HG03457 (cell line): ENCODE measurements at regions not wholly inside any gene's neighbourhood (a gene's known extent, or its start where the extent isn't known, plus 50 kb on each side); places are given as distances from the start of the nearest gene placed in this dataset.
"Not testable (repeated sequence)": the region's sequence is repeated elsewhere in the genome, so short reads cannot be mapped to it uniquely, and the experiment has no call there.

Experiments used
- ATAC-seq: cut with Tn5 transposase; IDR thresholded peaks from one replicate; pipeline ENCODE4 v1.9.1; 2021; ENCODE audit warnings: moderate number of reproducible peaks; ENCODE audit not compliant: unreplicated experiment

DNA sequence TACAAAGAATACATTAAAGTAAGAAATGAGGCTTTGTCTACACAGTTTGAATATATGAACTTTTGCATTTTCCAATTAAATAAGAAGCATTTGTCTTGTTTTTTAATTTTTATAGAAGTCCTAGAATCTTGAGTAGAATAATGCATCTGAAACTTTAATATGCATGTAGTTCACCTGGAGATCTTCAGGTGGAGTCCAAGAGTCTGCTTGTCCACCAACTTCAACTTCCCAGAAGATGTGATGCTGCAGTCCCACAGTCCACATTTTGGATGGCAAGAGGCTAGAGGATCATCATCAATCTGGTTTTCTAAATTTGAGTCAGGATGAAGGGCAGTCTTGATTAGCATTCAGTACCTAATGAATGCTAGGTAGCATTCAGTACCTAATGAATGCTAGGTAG is 357.6 kb upstream of the SOX2 start:
- ATAC-seq = no peak

DNA sequence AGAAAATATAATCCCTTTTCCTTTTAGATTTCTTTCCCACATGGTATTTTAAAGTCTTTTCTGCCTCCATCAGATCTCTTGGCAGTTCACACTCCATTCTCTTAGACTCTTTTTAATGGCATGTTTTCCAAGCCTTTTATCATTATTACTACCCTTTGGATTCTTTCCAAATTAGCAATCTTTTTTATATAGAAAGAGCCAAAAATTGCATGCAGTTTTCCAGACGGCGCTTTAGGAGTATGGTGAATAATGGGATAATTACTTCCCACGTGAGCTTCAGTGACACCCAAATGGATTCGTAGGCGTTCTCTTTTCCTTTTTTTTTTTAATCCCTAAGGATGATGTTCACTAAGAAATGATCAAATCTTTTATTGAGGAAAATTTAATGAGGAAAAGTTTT is 354.8 kb upstream of the DNAJC19 start:
- ATAC-seq = no peak

DNA sequence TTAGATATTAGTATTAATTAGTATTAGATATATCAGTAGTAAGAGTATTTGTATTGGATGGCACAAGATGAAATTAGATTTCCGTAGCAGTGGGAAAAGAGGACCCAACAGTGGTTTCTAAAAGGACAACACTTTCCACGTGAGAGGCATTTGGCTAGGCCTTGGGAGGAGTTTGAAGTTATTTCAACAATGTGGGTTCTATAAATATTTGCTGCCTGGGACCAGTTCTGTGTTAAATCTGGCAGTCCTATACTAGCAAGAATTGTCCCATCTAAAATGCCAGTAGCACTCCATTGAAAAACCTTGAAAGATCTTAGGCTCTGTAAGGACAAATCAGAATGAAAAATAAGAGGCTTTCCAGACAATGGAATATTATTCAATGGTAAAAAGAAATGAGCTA is 347.1 kb upstream of the DNAJC19 start:
- no peak for ATAC-seq

DNA sequence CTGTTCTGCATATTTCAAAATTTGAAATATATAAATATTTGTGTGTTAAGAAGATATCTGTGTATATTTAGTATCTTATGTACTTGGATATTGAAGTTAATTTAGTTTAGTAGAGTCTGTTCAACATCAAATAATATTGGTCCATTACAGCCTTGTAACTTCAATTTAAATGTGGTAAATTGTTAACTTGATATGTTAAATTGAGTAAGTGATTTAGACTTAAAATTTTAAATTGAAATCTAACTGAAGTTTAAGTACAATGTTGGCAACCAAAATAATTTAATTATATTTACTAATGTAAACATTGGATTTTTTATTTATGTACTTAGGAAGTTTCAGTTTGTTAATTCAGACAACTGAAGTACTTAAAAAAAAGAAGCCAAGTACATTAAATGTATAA is 343.9 kb upstream of the DNAJC19 start:
- ATAC-seq = no peak

DNA sequence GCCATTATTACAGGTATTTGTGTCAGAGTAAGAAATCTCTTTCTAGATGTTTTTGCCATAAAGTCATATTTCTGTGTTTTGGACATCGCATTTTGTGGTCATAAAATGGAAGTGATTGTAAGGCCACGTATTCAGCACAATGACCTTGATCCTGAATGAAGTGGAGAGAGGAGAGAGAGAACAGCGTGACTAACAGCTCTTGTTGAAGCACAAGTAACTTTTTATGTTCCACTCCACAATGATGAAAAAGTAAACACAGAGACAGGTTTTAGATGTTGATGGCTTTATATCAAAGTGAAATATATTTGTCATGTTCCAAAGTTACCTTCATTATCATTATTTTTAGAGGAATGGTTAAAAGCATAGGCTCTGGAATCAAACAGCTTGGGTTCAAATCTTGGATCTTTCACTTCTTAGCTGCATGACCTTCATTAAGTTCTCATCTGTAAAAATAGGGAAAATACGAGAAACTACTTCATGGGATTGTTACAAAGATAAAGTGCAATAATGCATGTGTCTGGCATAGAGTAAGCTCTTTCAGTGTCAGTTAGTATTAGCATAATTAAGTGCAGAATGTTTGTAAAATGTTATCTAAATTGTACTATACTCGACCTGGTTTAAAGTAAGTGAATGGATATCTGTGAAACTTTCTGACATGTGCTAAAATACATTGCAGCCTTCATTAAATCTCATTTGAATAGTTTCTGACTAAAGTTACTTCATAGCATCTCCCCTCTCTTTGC is 341.5 kb upstream of the DNAJC19 start:
- no peak for ATAC-seq

DNA sequence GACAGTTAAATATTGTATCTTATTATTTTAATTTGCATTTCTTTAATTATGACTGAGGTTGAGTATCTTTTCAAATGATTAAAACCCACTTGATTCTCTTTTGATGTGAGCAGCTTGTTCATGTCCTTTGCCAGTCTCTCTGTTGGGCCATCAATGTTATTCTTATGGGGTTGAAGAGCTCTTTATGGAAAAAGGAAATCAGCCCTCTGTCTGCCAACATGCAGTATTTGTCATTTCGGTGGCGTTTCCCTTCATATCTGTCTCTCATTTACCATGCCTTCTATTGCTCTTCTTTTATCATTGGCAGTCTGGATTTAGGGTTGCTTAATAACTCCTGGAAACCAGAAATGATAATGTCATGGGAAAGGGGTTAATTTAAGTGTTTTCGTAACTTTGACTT is 340.7 kb upstream of the DNAJC19 start:
- ATAC-seq = no peak

DNA sequence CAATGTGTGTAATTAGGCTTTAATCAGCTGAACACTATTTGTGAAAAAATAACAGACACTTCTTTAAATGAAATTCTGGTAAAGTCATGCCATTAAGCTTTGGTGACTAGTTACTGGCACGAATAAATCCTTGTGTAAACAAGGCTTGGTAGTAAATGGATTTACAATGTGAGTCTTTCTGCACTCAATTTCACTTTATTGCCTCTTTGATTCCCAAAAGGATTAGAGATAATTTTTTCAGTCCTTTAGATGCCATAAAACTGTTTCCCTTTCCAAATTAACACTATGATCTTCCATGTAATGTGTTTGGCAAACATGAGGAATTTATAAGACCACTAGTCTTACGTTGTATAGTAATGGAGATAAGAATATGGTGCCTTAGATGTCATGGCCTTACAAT is 339.5 kb upstream of the DNAJC19 start:
- no peak for ATAC-seq

DNA sequence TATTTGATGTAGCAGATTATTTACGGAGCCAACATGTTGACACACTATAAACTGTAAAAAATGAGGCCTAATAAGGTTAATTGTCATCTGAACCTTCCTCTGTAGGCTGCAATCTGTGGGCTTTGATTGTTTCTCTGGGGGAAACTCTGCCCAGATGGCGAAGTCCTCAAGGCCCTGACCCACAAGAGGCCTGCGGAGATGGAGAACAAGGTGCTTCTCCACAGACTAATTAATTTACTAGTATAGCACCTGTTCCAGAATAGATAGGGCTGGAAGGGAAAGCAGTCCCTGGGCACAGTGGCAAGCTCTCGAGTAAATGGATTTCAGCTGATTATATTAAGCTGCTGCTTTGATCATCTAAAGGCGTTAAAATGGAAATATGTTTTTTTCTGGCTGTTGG is 338.8 kb upstream of the DNAJC19 start:
- ATAC-seq = no peak

DNA sequence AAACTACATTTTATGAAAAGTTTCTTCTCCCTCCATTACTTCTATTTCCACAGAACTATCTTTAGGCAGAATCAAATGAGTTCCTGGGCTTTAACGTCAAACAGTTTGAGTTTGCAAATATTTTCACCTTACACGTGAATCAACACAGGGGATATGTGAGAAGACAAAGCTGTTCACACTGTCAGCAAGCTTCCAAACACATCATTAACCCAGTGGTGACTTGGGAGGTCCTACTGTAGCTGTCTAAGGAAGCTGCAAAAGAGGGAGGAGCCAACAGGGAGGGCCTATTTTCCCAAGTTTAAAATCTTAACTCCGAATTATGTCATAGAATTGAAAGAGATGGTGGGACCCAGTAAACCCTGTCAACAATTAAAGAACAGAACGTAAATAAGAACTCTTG is 337.8 kb upstream of the DNAJC19 start:
- no peak for ATAC-seq

DNA sequence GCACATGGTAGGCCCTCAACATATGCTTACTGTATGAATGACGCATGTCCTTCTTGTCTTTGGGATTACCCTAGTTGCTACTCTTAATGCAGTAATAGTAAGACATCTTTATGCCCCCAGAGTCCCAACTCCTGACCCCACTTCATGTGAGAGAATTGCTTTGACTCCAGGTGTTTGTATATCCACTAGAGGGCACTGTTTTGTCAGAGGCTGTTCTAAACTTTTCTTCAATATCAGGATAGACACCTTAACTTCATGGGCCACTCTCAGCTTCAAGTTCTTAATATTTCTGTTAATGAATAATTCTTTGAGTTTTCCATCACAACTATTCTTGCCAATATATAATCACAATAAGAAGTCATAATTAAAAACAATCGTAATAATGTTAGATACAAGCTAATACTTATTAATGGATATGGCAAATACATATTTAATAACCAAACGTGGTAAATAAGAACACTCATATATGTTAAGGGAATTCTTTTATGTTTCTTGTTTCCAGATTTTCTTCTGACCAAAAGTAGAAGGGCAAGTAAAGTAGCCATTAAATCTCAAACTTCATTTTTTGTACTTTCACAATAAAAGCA is 337.2 kb upstream of the DNAJC19 start:
- ATAC-seq = no peak

DNA sequence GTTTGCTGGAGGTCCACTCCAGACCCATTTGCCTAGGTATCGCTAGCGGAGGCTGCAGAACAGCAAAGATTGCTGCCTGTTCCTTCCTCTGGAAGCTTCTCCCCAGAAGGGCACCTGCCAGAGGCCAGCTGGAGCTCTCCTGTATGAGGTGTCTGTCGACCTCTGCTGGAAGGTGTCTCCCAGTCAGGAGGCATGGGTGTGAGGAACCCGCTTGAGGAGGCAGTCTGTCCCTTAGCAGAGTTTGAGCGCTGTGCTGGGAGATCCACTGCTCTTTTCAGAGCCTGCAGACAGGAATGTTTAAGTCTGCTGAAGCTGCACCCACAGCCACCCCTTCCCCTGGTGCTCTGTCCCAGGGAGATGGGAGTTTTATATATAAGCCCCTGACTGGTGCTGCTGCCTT is 335.0 kb upstream of the DNAJC19 start:
- not testable (repeated sequence) for ATAC-seq

DNA sequence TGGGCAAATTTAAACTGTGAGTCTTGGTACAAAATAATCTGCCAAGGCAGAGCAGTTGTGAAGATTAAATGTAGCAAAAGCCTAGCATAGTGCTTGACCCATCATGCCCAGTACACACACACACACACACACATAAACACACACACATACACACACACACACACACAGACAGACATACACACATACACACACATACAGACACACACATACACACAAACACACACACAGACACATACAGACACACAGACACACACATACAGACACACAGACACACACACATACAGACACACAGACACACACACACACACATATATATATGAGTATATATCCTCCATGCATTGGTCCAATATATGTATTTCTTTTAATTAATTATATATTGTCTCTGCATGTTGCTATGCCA is 328.8 kb upstream of the DNAJC19 start:
- ATAC-seq = no peak

DNA sequence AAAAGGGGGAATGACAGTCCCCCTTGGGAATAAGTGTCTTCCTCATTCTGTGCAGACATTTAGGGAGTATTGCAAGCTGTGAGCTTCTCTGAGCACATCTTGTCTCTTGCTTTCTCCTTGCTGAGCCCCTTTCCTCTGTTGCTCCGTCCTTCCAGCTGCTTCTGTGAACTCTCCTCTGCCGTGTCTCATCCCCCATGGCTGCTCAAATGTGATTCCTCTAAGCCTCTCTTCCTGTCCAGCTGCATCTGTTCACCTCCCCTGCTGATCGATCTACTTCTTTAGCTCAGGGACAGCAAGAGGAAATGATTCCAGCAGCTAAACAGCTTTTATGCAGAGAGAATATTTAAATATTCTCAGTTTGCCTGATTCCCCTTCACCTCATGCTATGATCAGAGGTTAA is 328.0 kb upstream of the DNAJC19 start:
- no peak for ATAC-seq

DNA sequence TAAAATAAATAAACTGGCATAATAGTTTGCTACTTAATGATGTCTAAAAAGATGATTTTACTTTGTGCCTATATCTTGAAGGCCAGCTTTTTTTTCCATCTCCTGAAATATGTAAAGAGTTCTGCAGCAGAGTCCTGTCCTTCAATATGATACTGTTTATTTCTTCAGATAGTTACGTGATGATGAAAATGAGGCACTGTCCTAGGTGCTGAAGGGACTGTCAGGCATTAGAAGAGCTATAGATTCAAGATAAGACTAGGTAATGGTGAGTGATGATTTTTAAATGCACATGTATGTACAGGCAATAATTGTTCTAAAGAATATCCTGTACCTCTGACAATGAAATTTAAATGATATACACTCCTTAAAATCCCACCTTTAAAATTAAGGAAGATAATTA is 326.9 kb upstream of the DNAJC19 start:
- no peak for ATAC-seq

DNA sequence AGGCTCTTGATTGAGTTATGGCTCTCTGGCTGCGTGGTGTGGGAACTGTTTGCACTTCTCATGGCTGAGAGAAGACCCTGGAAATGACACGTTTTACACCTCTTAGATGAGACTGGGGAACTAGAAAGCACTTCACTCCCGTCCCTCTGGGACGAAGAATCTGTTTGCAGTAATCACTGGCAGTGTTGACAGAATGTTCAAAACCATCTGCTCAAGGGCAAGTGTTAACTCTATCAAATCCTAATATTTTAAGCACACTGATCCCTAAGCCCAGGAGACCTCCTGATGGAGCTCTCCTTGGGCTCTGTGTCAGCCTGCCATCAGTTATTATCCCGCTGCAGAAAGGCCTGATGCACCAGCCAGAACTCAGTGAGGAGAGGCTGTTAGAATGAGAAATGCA is 323.8 kb upstream of the DNAJC19 start:
- no peak for ATAC-seq

DNA sequence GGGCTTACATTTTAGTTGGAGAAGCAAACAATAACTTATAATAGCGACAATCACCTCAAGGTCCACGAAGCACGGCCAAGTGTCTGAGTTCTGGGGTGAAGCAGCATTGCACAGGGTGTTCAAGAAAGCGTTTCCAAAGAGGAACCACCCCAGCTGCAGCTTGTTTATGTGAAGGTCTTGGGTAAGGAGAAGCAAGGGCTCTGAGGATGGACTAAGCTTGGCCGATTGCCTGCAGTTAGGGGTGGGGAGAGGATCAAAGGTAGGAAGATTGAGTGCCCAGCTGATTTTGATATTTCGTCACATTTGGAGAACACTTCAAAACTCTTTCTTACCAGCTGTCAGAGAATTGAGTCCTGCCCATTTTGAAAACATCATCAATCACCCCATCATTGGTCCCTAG is 321.6 kb upstream of the DNAJC19 start:
- no peak for ATAC-seq

DNA sequence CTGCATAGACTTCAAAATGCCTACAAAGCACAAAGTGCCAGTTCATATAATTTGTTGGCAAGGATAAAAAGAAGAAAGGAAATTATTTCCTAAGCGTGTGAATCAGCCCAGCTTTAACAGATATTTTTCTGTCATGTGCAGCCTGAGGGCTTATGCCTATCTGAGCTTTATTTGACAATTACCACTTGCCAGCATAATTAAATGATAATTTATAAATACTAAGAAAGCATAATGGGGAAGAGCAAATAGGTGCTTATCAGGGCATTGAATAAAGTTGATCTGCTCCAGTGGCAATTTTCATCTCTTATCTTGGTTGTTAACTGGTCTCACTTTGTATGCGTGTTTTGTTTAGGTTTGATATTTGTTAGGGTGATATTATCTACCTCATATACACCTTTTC is 313.4 kb upstream of the DNAJC19 start:
- ATAC-seq = no peak

DNA sequence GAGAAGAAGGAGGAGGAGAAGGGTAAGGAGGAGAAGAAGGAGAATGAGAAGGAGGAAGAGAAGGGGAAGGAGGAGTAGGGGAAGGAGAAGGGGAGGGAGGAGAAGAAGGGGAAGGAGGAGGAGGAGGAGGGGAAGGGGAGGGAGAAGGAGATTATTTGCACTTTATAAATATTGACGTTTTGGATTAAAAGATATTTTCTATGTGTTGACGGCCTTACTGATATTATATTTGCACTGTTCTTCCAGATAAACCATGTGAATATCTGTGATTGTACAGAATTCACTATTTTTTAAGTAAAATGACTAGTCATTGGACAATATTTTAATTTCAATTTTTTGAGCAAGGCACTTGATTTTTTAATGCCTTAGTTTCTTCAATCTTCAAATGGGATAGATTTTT is 310.5 kb upstream of the DNAJC19 start:
- ATAC-seq = no peak

DNA sequence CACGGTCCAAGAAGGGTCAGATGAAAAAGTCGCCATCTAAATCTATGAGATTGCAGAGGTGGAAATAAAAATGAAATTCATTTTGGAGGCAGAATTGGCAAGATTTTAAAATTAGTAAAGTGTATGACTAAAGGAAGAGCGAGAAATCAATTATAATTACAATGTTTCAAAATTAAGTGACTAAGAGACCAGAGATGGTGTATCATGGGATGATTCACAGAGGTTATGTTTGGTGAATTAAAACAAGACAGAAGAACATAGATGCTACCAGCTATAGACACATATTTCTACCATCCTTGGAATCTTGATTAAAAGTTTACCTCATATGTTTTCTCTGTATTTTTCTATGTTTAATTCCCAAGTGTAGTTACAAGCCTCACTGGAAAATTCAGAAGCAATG is 308.9 kb upstream of the DNAJC19 start:
- no peak for ATAC-seq

DNA sequence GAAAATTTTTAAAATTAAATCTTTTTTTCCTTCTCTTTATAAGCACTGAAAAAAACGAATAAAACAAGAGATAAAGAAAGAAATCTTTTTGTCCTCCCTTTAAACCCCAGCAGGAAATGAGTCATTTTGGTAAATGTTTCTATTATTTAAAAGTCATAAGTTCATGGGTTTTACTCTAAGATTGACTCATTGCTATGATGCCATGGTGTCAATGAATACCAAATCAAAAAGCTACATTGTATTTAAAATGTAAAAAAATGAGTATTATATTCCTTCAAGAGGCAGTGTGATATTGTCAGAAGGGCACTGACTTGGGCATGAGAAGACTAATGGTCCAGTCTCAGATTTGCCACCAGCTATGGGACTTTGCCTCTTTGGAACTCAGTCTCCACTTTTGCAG is 303.4 kb upstream of the DNAJC19 start:
- ATAC-seq = peak; percentile 80

DNA sequence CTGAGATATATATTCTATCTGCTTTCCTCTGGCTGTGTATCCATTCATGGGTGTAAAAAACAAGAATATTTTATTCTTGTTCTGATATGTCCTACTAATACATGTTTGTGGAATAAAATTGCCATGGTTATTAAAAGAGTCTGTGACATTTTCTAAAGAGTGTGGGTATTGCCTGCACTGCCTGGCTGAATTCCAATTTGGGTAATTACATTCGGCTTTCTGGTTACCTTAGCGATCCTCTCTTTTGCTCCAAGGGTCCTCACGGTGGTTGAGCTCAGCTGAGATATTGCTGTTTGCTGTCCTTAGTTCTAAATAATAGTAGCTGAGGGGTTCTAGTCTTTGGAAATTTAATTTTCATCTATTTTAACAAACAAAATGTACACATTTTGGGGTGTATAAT is 301.4 kb upstream of the DNAJC19 start:
- ATAC-seq = no peak

DNA sequence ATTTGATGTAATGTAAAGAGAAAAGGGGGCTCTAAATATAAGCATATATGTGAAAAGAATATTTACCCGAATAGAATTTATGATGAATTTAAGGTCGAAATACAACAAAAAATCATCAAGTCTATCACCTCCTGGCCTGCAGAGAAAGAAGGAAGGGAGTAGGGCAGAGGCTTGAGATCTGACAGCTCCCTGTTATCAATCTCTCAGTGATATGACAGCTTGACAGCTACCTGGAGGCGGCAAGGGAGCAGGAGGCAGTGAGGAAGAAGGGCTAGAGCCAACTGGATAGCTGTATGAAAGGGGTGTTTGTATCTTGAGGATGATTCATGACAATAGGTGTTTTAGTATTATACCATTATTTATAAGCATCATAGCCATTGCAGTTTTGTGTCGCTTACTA is 299.8 kb upstream of the DNAJC19 start:
- no peak for ATAC-seq

DNA sequence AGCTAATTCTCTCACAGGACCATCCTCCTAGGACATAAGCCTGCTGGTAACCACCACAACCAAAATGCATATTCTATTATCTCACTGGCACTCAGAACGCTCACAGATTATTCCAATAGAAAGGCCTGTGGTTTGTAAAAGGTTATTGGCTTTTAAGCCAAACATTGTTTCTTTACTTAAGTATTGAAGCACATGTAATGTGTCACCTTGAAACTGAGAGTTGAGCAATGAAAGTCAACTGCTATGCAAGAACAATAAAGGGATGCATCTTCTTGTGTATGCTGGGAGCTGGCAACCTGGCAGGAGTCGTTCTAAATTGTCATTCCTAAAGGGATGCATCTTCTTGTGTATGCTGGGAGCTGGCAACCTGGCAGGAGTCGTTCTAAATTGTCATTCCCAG is 298.6 kb upstream of the DNAJC19 start:
- ATAC-seq = no peak
